H1 (cell line): ENCODE measurements at regions not wholly inside any gene's neighbourhood (a gene's known extent, or its start where the extent isn't known, plus 50 kb on each side); places are given as distances from the start of the nearest gene placed in this dataset.

ENCODE experiments used
- BCL11A ChIP-seq, 2 experiments: IDR thresholded peaks; one replicate each; pipeline ENCODE4 v1.6.1; 2011; ENCODE audit warnings: low read depth in 2 of 2, low read length in 2 of 2, mild to moderate bottlenecking in 2 of 2
- CHD1 ChIP-seq: IDR thresholded peaks from 2 replicates; pipeline ENCODE4 v1.6.1; 2012; ENCODE audit warnings: low read depth, low read length, improper control_type of control experiment
- EP300 ChIP-seq, 2 experiments: IDR thresholded peaks; 1 replicate in 1 of 2; 2 replicates in 1 of 2; pipeline ENCODE4 v1.6.1; 2011 to 2012; ENCODE audit warnings: low read depth in 2 of 2, low read length in 2 of 2, mild to moderate bottlenecking in 2 of 2, borderline replicate concordance in 1 of 2, inconsistent platforms in 1 of 2, moderate library complexity in 1 of 2
- FOSL1 ChIP-seq: IDR thresholded peaks from 2 replicates; pipeline ENCODE4 v1.6.1; 2011; ENCODE audit warnings: mild to moderate bottlenecking, low read depth, low read length, moderate library complexity; ENCODE audit not compliant: insufficient read depth
- GTF2F1 ChIP-seq: IDR thresholded peaks from 2 replicates; pipeline ENCODE4 v1.6.1; 2012; ENCODE audit warnings: low read depth, low read length, improper control_type of control experiment, borderline replicate concordance
- KDM5A ChIP-seq: fragments of 200-600 bp; IDR thresholded peaks from 2 replicates; pipeline ENCODE4 v1.7.1; 2012; ENCODE audit warnings: mild to moderate bottlenecking, low read length, inconsistent platforms, mixed read lengths
- POLR2A ChIP-seq, 2 experiments: IDR thresholded peaks; 1 replicate in 1 of 2; 2 replicates in 1 of 2; pipeline ENCODE4 v1.6.1; 2011; ENCODE audit warnings: low read depth in 2 of 2, low read length in 2 of 2, mild to moderate bottlenecking in 2 of 2; ENCODE audit errors: control extremely low read depth in 1 of 2
- POLR2AphosphoS5 ChIP-seq: IDR thresholded peaks from 2 replicates; pipeline ENCODE4 v1.6.1; 2011; ENCODE audit warnings: low read depth, low read length
- TAF1 ChIP-seq: IDR thresholded peaks from 2 replicates; pipeline ENCODE4 v1.6.1; 2011; ENCODE audit warnings: mild to moderate bottlenecking, low read depth, low read length
- TF ChIP-seq, protein P1 (sequence below), 3 experiments: IDR thresholded peaks; 1 replicate in 2 of 3; 2 replicates in 1 of 3; pipeline versions ENCODE4 v1.5.1 to v1.6.1; 2011; ENCODE audit warnings: low read length in 3 of 3, mild to moderate bottlenecking in 3 of 3, inconsistent platforms in 2 of 3, low read depth in 1 of 3, moderate library complexity in 1 of 3; ENCODE audit not compliant: insufficient read depth in 1 of 3; ENCODE audit errors: control extremely low read depth in 1 of 3

- TF ChIP-seq POLR2A (IDR thresholded peaks at IDR 0.05; ENCODE audit: control extremely low read depth in 1 of 2, low read depth in 2 of 2, low read length in 2 of 2) (no peak), TAF1 (no peak), FOSL1 (no peak), EP300 (IDR thresholded peaks at IDR 0.05; ENCODE audit: borderline replicate concordance in 1 of 2, low read depth in 2 of 2, low read length in 2 of 2) (no peak), POLR2AphosphoS5 (no peak), CHD1 (no peak), BCL11A (IDR thresholded peaks at IDR 0.05; ENCODE audit: low read depth in 2 of 2, low read length in 2 of 2) (no peak), GTF2F1 (no peak), KDM5A (no peak)
- TF ChIP-seq, protein P1, sequence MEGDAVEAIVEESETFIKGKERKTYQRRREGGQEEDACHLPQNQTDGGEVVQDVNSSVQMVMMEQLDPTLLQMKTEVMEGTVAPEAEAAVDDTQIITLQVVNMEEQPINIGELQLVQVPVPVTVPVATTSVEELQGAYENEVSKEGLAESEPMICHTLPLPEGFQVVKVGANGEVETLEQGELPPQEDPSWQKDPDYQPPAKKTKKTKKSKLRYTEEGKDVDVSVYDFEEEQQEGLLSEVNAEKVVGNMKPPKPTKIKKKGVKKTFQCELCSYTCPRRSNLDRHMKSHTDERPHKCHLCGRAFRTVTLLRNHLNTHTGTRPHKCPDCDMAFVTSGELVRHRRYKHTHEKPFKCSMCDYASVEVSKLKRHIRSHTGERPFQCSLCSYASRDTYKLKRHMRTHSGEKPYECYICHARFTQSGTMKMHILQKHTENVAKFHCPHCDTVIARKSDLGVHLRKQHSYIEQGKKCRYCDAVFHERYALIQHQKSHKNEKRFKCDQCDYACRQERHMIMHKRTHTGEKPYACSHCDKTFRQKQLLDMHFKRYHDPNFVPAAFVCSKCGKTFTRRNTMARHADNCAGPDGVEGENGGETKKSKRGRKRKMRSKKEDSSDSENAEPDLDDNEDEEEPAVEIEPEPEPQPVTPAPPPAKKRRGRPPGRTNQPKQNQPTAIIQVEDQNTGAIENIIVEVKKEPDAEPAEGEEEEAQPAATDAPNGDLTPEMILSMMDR (IDR thresholded peaks at IDR 0.05; ENCODE audit: control extremely low read depth in 1 of 3, insufficient read depth in 1 of 3, low read depth in 1 of 3, low read length in 3 of 3), result no peak
These were observed 109.1 kb upstream of the VMA21 start for GRCh38 chrX:151287954-151288353.
